HepG2 (cell line): ENCODE measurements at regions not wholly inside any gene's neighbourhood (a gene's known extent, or its start where the extent isn't known, plus 50 kb on each side); places are given as distances from the start of the nearest gene placed in this dataset.

ENCODE experiments used
- ATAC-seq: fragments of 200-7000 bp; cut with Tn5 transposase; 3 replicates; pipeline ENCODE4 v1.9.1; 2020; ENCODE audit warnings: mild to moderate bottlenecking, moderate library complexity
- BruUV-seq: library from RNA; stranded (reverse); fragments of 400-500 nt; replicated peaks from 2 replicates; lab custom pipeline; 2021; lab: Mats Ljungman, UMichigan
- CTCF ChIA-PET: fragments of 300-600 bp; formaldehyde crosslinking; extraction: SDS; loops from one replicate; lab custom pipeline; 2021; ENCODE audit warnings: low total read pairs, inconsistent platforms, low intra/inter-chr PET ratio; lab: Yijun Ruan, JAX
- POLR2A ChIA-PET: fragments of 350-600 bp; sonication (Branson Sonifier 250); formaldehyde crosslinking; loops from one replicate; lab custom pipeline; 2020; ENCODE audit warnings: antibody characterized with exemption, inconsistent platforms; lab: Yijun Ruan, JAX
- DNase-seq: peaks from one replicate; pipeline ENCODE4 v3.0.0-alpha.2; 2015; ENCODE audit warnings: low spot score
- FAIRE-seq: peaks from 3 replicates; lab custom pipeline; 2011; peaks lifted over from hg19 to GRCh38; lab: Jason Lieb, UNC
- H2AFZ ChIP-seq: one replicate; pipeline ENCODE4 v1.6.1; 2011; ENCODE audit warnings: low read length, inconsistent platforms
- H3K27ac ChIP-seq: fragments of 300-600 bp; 3 replicates; pipeline ENCODE4 v1.8.0; 2011; ENCODE audit warnings: mixed run types, mild to moderate bottlenecking, mixed read lengths, low read length, inconsistent platforms; ENCODE audit not compliant: insufficient read depth; ENCODE audit errors: extremely low read length
- H3K27me3 ChIP-seq, 2 experiments: fragments of 200-600 bp in 1 of 2; 2 replicates in 1 of 2; 3 replicates in 1 of 2; pipeline versions ENCODE4 v1.6.0 to v1.8.0; 2011; ENCODE audit warnings: low read length in 2 of 2, mild to moderate bottlenecking in 2 of 2, moderate library complexity in 2 of 2, inconsistent platforms in 1 of 2; ENCODE audit not compliant: insufficient read depth in 2 of 2, control insufficient read depth in 1 of 2
- H3K36me3 ChIP-seq, 2 experiments: fragments of 200-600 bp in 1 of 2; replicated peaks in 1 of 2; 2 replicates in 1 of 2; 3 replicates in 1 of 2; pipeline versions ENCODE4 v1.5.1 to v1.8.0; 2011; ENCODE audit warnings: low read length in 2 of 2, inconsistent platforms in 1 of 2; ENCODE audit not compliant: insufficient read depth in 2 of 2, control insufficient read depth in 1 of 2
- H3K4me1 ChIP-seq: 2 replicates; pipeline ENCODE4 v1.5.1; 2012; ENCODE audit warnings: low read length, inconsistent platforms; ENCODE audit not compliant: insufficient read depth
- H3K4me2 ChIP-seq: 2 replicates; pipeline ENCODE4 v1.6.0; 2011; ENCODE audit warnings: low read depth, low read length, inconsistent platforms
- H3K4me3 ChIP-seq, 3 experiments: fragments of 200-600 bp in 1 of 3; sonication (generic), shearing (Covaris generic) in 1 of 3; replicated peaks in 1 of 3; 2 replicates each; pipeline ENCODE4 v1.5.1; 2011 to 2016; ENCODE audit warnings: low read length in 3 of 3, inconsistent platforms in 2 of 3, low read depth in 2 of 3, mild to moderate bottlenecking in 2 of 3, control low read depth in 1 of 3, mixed read lengths in 1 of 3; ENCODE audit not compliant: insufficient read depth in 1 of 3
- H3K79me2 ChIP-seq: one replicate; pipeline ENCODE4 v1.6.1; 2011; ENCODE audit warnings: low read length, inconsistent platforms; ENCODE audit not compliant: insufficient read depth
- H3K9ac ChIP-seq: 2 replicates; pipeline ENCODE4 v1.6.0; 2011; ENCODE audit warnings: mild to moderate bottlenecking, low read depth, low read length, inconsistent platforms; ENCODE audit not compliant: insufficient read depth
- H3K9me3 ChIP-seq: 2 replicates; pipeline ENCODE4 v1.5.1; 2012; ENCODE audit warnings: mild to moderate bottlenecking, low read length
- H4K20me1 ChIP-seq: 2 replicates; pipeline ENCODE4 v1.6.0; 2011; ENCODE audit warnings: inconsistent platforms, mild to moderate bottlenecking, low read length, moderate library complexity; ENCODE audit not compliant: insufficient read depth
- BRD4 ChIP-seq: sonication (generic); formaldehyde crosslinking; IDR thresholded peaks from 2 replicates; pipeline ENCODE4 v1.4.0; 2020; ENCODE audit warnings: missing genetic modification reagents
- MED8 ChIP-seq: sonication (generic); formaldehyde crosslinking; IDR thresholded peaks from 2 replicates; pipeline ENCODE4 v1.8.1; 2023; ENCODE audit warnings: mild to moderate bottlenecking, missing genetic modification reagents; ENCODE audit not compliant: insufficient replicate concordance
- MYNN ChIP-seq: sonication (generic); formaldehyde crosslinking; IDR thresholded peaks from 2 replicates; pipeline ENCODE4 v1.4.0; 2020; ENCODE audit warnings: mild to moderate bottlenecking, low read depth, missing genetic modification reagents
- SKI ChIP-seq: fragments of 450-650 bp; IDR thresholded peaks from one replicate; pipeline ENCODE4 v1.6.1; 2018; ENCODE audit warnings: mild to moderate bottlenecking; ENCODE audit not compliant: partially characterized antibody
- SMYD3 ChIP-seq: sonication (generic); formaldehyde crosslinking; IDR thresholded peaks from 2 replicates; pipeline ENCODE4 v1.8.1; 2023; ENCODE audit warnings: mild to moderate bottlenecking, missing genetic modification reagents
- ZNF224 ChIP-seq: sonication (generic); formaldehyde crosslinking; IDR thresholded peaks from 2 replicates; pipeline ENCODE4 v1.5.0; 2020; ENCODE audit warnings: mild to moderate bottlenecking, missing genetic modification reagents
- ZNF256 ChIP-seq: sonication (generic); formaldehyde crosslinking; conservative IDR thresholded peaks from 2 replicates; pipeline ENCODE4 v1.4.0; 2020; ENCODE audit warnings: missing genetic modification reagents
- ZNF263 ChIP-seq: sonication (generic); formaldehyde crosslinking; IDR thresholded peaks from 2 replicates; pipeline ENCODE4 v1.4.0; 2020; ENCODE audit warnings: missing genetic modification reagents
- ZNF33B ChIP-seq: sonication (generic); formaldehyde crosslinking; IDR thresholded peaks from 2 replicates; pipeline ENCODE4 v1.5.1; 2020; ENCODE audit warnings: mild to moderate bottlenecking, missing genetic modification reagents
- ZNF547 ChIP-seq: sonication (generic); formaldehyde crosslinking; IDR thresholded peaks from 2 replicates; pipeline ENCODE4 v1.5.1; 2020; ENCODE audit warnings: mild to moderate bottlenecking, missing genetic modification reagents
- ZNF878 ChIP-seq: sonication (generic); formaldehyde crosslinking; IDR thresholded peaks from 2 replicates; pipeline ENCODE4 v1.8.1; 2023; ENCODE audit warnings: mild to moderate bottlenecking, missing genetic modification reagents, moderate library complexity
- WGBS: methylation state at CpG from one replicate; pipeline ENCODE4 v1.1.6; 2017; ENCODE audit warnings: low lambda C conversion rate; 5-methylcytosine and 5-hydroxymethylcytosine counted together
- in situ Hi-C: cut with HindIII; loops from 2 replicates; pipeline ENCODE4 v1.10.0; 2017; ENCODE audit warnings: low pct_unique_long_range_greater_than_20kb; ENCODE audit not compliant: extremely low pct_ligation_motif_present
- intact Hi-C: fragments of 100-400 bp; cut with micrococcal nuclease; formaldehyde crosslinking; loops from one replicate; pipeline ENCODE4 v1.10.0; 2022; ENCODE audit not compliant: unreplicated experiment
- TF ChIP-seq, protein P1 (sequence below): IDR thresholded peaks from 2 replicates; pipeline ENCODE4 v1.6.1; 2016; ENCODE audit warnings: missing genetic modification reagents, missing compliant biosample characterization
- TF ChIP-seq, protein P2 (sequence below): sonication (generic); formaldehyde crosslinking; IDR thresholded peaks from 2 replicates; pipeline ENCODE4 v1.4.0; 2020; ENCODE audit warnings: mild to moderate bottlenecking, missing genetic modification reagents

- no peaks in the 10 kb centered on the region for H3K4me1 ChIP-seq
- CTCF ChIA-PET: no interaction called here
- WGBS: 15% methylated on average over 2 of the region's 2 CpGs
- intact Hi-C loops: no loop called here
- no peak overlapping the region for H3K9ac ChIP-seq
- no peak for ATAC-seq
- POLR2A ChIA-PET: no interaction called here
- DNase-seq: no peak
- H4K20me1 ChIP-seq: no peaks in the 10 kb centered on the region
- H3K4me2 ChIP-seq: no peak overlapping the region
- TF ChIP-seq, protein P1, sequence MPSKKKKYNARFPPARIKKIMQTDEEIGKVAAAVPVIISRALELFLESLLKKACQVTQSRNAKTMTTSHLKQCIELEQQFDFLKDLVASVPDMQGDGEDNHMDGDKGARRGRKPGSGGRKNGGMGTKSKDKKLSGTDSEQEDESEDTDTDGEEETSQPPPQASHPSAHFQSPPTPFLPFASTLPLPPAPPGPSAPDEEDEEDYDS (CRISPR knock-in tag): no peak
- TF ChIP-seq ZNF224 (CRISPR knock-in tag) (no peak), BRD4 (CRISPR knock-in tag) (no peak), SKI (no peak), ZNF256 (no peak), MED8 (CRISPR knock-in tag) (no peak)
- TF ChIP-seq, all 625 proteins: peak for 0
- BruUV-seq: no TSS peak
- Histone ChIP-seq H3K79me2 (no peaks in the 10 kb centered on the region), H3K36me3 (no peaks in the 10 kb centered on the region), H3K9me3 (no peaks in the 10 kb centered on the region), H3K27me3 (no peaks in the 10 kb centered on the region), H3K27ac (no peak overlapping the region), H2AFZ (no peak overlapping the region), H3K4me3 (no peak overlapping the region)
- in situ Hi-C loops: no loop called here
- FAIRE-seq: no peak
These were observed 501.4 kb upstream of the DAB1 start for GRCh38 chr1:57925226-57925625.

GRCh38 chr1:57922130-57922529 lies 498.3 kb upstream of the DAB1 start:
- H3K4me2 ChIP-seq: no peak overlapping the region
- H3K4me3 ChIP-seq: no peak overlapping the region
- H3K36me3 ChIP-seq: no peaks in the 10 kb centered on the region
- CTCF ChIA-PET: no interaction called here
- POLR2A ChIA-PET: no interaction called here
- intact Hi-C loops (no loop called here), in situ Hi-C loops (no loop called here)
- FAIRE-seq (no peak), DNase-seq (no peak), ATAC-seq (no peak)
- no peaks in the 10 kb centered on the region for H3K4me1 ChIP-seq
- no peak overlapping the region for H2AFZ ChIP-seq
- no peaks in the 10 kb centered on the region for H3K27me3 ChIP-seq
- TF ChIP-seq ZNF33B (no peak), ZNF878 (CRISPR knock-in tag) (no peak), SMYD3 (CRISPR knock-in tag) (no peak), ZNF263 (CRISPR knock-in tag) (no peak), ZNF547 (no peak), MYNN (CRISPR knock-in tag) (no peak)
- TF ChIP-seq, protein P2, sequence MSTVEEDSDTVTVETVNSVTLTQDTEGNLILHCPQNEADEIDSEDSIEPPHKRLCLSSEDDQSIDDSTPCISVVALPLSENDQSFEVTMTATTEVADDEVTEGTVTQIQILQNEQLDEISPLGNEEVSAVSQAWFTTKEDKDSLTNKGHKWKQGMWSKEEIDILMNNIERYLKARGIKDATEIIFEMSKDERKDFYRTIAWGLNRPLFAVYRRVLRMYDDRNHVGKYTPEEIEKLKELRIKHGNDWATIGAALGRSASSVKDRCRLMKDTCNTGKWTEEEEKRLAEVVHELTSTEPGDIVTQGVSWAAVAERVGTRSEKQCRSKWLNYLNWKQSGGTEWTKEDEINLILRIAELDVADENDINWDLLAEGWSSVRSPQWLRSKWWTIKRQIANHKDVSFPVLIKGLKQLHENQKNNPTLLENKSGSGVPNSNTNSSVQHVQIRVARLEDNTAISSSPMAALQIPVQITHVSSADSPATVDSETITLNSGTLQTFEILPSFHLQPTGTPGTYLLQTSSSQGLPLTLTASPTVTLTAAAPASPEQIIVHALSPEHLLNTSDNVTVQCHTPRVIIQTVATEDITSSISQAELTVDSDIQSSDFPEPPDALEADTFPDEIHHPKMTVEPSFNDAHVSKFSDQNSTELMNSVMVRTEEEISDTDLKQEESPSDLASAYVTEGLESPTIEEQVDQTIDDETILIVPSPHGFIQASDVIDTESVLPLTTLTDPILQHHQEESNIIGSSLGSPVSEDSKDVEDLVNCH (CRISPR knock-in tag): no peak
- H3K27ac ChIP-seq: no peak overlapping the region
- BruUV-seq: no TSS peak
- no peaks in the 10 kb centered on the region for H4K20me1 ChIP-seq
- H3K9me3 ChIP-seq: no peaks in the 10 kb centered on the region
- no peak overlapping the region for H3K9ac ChIP-seq
- no peaks in the 10 kb centered on the region for H3K79me2 ChIP-seq
